GM18502 (cell line): ENCODE measurements at regions not wholly inside any gene's neighbourhood (a gene's known extent, or its start where the extent isn't known, plus 50 kb on each side); places are given as distances from the start of the nearest gene placed in this dataset.

Experiments used
- ATAC-seq: cut with Tn5 transposase; IDR thresholded peaks from one replicate; pipeline ENCODE4 v1.9.1; 2021; ENCODE audit warnings: mild to moderate bottlenecking; ENCODE audit not compliant: unreplicated experiment, poor library complexity

DNA sequence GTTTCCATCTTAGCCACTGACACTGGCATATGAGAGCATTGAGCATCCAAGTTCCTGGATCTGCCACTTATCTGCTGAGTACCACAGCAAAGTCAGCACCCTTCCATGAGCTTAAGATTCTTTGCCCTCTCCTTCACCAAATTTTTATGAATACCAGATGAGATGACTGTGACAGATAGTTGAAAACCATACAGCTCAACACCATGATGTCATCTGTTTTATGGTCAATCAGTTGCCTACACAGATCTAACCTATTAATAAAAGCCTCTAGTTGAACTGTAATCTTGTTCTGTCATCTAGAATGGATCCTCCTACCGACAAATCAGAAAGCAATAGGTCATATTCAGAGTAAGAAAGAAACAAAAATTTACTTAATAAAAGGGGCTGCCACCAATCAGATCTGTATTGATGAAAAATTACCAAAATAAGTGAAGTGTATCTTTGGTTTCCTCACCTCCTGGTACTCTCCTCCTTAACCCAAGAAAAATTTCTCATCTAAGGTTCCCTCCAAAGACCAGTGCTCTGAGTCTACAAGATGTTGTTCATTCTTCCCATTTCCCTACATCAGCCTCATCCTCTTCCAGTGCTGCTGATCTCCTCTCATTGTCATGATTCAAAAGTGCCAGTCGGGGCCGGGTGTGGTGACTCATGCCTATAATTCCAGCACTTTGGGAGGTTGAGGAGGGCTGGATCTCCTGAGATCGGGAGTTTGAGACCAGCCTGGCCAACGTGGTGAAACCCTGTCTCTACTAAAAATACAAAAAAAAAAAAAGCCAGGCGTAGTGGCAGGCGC, 138.8 kb upstream of the CTTNBP2NL start:
- no peak for ATAC-seq

DNA sequence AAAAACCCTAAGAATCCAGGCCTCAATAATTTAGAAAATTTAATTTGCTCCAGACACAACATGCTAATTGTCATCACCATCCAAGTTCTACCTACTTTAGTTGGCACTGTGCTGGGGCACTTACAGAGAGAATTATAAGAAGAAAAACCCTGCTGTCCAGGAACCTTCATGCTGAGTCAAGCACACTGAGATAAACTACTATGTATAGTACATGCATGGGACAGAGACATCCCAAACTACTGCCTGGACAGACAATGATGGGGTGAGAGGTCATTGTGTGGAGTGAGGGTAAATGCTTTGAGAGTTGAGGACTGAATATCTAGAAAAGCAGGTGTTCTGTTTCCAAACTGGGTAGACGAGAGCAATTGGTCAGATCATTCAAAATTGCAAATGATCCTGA, 135.3 kb upstream of the CTTNBP2NL start:
- ATAC-seq, result no peak

DNA sequence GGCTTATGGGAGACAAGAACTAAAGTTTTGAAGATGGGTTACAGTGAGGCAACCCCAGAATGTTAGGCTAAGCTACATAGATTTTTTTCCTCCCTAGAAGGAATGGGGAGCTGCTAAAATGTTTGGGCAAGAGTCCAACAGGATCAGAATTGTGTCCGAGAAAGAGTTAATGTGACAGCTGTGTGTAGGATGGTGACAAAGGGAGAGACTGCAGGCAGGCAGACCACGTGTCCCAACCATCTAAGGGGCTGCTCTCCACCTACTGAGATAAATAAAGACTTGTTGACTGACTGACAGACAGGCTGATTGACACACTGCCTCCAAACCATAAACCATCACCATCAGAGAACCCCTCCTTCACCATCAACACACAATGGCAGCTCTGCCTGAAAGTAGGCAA, 133.7 kb upstream of the CTTNBP2NL start:
- ATAC-seq, result no peak

DNA sequence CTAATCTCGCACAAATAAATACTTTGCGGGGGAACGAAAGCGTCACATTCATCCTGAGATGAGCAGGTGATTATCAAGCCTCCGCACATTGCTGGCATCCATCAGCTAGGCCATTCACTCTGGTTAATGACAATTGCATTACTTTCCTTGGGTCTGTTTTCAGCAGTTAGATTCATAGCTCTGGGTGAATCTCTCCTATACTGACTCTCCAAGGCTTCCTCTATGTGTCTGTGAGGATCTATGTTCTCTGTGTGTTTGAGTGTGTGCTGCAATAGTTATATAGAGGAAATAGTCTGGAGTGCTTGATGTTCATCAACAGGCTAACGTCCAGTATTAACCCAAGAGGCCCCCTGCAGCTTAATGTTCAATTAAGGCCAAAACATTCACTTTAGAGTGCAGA, 133.0 kb upstream of the CTTNBP2NL start:
- no peak for ATAC-seq

DNA sequence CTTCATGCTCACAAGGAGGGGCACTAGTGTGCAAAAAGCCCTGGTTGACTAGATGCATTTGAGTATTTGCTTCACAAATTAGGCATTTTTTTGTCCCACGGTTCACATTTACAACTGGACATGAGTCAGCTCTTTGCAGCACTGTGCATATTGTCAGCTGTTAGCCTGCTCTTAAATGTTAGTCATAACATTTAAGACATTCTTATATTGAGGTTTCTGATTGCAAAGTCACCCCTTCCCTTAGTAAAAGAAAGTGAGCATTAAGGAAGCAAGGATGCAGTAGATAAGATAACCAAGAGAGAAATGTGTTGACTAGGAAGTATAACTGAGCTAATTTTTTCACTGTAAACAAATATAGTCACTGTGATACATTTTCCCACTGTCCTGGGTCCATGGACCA, 132.6 kb upstream of the CTTNBP2NL start:
- no peak for ATAC-seq

DNA sequence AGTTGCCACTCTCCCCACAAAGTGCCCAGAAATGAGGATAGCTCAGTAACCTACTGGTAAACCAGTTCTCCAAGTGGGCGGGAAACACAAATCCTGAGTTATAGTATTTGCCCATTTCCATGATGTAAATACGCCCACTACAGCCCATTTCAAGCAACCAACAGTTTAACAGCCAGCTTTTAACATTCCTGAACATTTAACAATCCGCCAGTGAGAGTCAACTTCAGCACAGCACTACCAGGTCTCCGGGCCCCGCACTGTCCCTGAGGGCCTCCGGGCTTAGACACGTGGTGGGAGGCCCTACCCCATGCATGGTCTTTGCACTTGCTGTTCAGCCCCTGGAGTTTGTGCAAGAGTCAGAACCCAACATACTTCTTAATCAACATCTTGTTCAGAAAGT, 132.0 kb upstream of the CTTNBP2NL start:
- no peak for ATAC-seq

DNA sequence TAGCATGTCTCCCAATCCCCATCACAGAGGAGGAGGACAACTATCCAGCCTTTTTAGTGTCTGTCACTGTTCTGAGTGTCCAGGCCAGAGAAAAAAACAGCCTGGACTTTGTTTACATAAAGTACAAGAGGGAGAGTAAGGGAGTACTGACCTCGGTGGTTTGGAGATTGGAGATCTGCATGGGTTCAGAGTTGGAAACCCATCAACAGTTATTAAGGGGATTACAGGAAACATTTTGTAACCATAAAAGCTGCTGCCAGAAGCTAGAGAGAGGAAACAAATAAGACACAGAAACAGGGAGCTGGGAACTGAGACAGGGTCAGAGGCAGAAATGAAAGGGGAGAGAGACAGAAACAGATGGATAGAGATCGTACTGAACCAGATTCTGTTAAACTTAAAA, 131.5 kb upstream of the CTTNBP2NL start:
- no peak for ATAC-seq

DNA sequence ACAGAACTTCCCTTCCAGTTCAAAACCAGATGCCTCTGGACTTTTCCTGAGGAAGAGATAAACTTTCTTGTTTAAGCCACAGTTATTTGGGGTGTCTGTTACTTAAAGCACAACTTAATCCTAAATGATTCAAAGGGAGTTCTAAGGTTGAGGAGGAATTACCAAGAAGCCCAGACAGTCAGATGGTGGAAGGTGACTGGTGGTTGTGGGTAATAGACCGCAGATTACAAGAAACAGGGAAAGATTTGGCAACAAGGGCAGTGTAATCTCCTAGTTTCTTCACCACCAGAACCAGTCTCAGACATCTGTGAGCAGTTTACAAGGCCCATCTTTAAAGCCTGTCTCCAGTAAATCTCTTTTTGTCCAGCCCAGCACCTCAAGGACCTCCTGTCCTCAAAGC, 130.1 kb upstream of the CTTNBP2NL start:
- no peak for ATAC-seq

DNA sequence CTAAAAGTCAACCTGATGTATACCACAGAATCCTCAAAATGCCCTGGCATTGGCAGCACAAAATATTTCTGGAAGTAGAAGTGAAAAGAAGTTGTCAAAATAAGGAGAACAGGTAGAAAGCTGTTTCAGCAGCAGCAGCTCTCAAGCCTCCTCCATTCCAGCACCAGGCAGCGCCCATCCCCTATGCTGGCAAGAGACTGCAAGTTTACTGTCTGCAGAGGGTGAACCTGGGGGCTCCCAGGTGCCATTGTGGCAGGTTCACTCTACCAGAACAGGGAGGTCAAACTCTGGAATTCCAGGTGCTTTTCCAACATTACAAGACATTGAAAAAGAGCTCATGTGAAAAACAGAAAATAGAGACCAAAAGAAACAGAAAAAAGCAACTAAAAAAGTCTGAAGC, 128.8 kb upstream of the CTTNBP2NL start:
- no peak for ATAC-seq

DNA sequence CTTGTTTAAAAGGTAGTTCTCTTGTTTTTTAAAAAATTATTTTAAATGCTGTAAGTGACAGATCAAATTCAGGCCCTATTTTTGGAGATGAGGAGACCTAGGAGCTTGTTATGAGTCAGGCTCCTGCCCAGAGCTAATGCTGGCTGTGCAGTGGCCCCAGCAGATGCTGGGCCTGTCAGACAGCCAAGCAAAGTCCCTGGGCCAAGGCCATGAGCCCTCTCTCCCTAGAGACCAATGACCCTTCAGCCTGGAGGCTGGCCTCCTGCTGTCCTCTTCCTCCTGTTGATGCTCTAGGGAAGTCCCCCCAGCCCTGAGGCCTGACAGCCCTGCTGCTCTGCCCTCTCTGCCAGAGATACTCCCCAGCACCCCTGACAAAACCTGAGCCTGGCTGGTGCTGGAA, 128.1 kb upstream of the CTTNBP2NL start:
- no peak for ATAC-seq

DNA sequence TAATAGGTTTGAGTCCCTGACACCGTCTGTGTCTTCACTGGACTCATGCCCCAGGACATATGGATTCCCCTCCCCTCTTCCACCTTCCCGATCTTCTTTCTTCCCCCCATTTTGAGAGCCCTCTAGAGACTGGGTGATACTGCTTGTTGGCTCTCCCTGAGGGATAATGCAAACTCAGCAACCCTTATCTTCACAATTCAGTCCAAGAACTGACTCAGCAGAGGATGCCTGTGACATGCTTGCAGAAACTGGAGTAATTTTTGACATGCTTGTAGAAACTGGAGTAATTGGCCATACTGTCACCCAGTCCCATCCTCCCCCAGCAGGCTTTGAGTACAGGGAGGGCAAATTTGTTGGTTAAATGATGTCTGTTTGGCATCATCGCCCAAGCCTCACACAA, 127.6 kb upstream of the CTTNBP2NL start:
- no peak for ATAC-seq

DNA sequence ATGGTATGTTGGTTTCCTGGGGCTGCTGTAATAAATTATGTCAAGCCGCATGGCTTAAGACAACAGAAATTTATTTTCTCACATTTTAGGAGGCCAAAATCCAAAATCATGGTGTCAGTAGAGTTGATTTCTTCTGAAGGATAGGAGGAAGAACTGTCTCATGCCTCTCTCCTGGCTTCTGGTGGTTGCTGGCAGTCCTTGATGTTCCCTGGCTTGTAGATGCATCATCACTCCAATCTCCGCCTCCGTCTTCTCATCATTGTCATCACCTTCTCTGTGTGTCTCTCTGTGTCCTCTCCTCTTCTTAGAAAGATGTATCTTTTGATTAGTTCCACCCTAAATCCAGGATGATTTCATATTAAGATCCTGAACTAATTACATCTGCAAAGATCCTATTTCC, 124.7 kb upstream of the CTTNBP2NL start:
- no peak for ATAC-seq

DNA sequence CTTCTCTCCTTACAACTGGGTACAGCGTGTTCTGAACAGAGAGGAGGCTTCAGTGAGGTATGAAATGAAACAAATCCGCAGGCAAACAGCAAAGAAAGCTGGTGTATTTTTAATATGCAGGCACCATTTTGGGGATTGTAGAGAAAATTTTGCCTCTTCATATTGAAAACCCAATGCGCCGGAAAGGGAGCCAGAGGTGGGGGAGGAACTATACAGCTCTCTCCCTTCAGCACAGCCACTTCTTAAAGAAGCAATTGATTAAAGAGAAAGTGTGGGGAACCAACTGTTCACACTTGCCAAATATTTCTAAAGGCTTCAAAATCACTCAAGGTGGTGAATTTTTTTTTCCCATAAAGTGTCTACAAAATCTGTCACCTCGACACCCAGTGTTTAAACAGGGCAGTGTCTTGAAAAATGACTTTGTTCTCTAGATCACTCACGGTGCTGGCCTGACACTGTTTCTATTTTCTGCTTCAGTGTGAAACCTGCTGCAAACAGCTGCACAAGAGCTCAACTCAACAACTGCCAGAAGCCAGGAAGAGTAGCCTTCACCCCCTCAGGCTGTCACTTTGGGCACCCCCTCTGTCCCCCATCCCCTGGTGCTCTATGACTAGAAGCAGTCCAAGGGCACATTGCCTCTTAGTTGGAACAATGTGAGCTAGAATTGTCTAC, 123.8 kb upstream of the CTTNBP2NL start:
- ATAC-seq, result no peak

DNA sequence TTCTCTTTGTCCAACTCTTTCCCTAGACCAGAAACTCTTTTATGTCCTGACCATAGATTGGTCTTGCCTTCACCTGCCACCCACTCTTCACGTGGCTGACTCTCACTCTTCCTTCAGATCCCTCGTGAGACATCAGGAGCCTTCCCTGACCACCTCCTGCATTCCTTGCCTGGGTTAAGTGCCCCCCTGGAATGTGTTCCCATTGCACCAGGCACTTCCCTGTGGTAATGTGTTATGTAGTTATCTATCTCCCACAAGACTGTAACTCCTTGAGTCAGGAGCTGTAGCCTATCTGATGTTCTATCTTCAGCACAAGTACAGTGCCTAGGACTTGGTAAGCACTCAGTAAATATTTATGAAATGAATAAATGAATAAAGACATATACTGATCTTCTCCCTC, 111.2 kb upstream of the CTTNBP2NL start:
- ATAC-seq, result no peak

DNA sequence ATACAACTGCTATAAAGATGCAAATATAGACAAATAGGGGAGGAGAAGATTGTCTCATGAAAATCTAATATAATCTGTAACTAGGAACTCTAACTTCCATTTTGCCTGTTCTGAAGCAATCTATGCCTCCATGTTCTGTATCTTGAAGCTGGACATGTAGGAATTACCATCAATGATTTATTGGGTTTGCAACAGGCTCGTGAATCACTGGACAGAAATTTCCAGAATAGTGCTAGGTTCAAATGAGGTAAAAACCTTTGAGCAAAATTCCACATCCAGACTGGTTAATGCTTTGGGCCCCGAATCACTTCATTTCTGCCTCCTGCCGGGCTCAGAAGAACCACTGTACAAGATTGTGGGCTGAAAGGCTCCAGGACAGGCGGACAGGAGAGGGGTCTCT, 110.7 kb upstream of the CTTNBP2NL start:
- ATAC-seq, result no peak

DNA sequence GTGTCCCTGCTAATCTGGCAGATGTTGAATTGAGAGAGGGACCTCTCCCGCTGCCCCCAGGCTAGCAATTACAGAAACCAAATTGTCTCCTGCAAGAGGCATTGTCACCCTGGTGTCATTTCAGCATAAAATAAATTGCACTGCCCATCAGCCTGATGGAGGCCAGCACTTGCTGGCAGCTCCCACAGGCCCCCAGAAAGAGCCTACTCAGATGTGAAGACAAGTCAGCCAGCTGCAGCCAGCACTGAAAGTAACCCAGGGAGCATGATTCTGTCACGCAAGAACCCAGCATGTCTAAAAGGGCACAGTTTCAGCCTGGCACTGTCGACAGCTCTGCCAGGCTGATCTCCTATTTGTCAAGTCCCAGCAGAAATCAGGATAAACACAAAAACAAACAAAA, 110.3 kb upstream of the CTTNBP2NL start:
- ATAC-seq, result no peak

DNA sequence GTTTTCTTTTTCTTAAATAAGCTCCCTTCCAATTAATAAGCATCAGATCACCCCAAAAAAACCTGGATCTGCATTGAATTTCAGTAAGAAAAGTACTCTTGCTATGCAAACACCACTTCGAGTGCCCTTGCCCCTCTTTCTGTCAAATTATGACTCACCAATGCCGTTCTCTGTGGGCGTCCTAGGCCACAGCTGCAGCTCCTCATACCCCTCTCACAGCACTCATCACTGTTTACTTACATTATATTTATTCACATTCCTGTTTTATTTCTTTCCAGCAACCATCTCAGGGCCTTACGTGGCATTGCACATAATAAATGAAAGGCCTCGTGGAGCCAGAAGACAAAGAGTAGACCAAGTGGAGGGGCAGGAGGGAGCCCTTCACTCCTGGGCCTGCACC, 99.1 kb upstream of the CTTNBP2NL start:
- no peak for ATAC-seq

DNA sequence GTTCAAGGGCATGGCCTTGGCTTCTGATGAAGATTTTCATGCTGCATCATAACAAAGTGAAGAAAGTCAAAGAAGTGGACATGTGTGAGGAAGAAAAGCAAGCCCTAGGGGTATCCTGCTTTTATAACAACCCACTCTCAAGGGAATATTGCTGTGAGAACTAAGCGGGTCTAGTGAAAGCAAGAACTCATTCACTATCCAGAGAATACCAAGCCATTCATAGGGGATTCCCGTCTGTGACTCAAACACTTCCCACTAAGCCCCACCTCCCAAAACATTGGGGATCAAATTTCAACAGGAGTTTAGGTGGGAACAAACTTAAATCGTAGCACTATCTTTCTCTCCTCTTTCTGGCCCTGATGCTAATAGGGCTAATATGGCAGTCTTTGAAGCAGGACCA, 98.5 kb upstream of the CTTNBP2NL start:
- no peak for ATAC-seq

DNA sequence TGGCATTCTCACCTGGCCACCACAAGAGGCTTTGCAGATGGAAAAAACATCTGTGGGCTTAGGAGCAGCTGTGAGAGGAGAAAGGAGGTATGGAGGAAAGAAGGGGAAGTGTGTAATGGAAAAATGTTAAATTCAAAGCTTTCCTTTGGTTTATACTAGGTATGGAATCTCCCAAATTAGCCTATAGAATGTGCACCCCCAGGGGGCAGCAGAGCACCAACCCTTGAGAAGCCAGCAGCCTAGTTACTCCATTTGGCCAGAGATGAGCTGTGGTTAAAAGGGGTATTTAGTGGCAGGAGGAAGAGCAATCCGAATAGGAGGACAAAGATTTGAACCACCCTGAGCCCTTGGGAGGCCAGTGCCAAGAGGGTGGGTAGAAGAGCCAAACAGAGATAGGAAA, 97.5 kb upstream of the CTTNBP2NL start:
- ATAC-seq, result no peak

DNA sequence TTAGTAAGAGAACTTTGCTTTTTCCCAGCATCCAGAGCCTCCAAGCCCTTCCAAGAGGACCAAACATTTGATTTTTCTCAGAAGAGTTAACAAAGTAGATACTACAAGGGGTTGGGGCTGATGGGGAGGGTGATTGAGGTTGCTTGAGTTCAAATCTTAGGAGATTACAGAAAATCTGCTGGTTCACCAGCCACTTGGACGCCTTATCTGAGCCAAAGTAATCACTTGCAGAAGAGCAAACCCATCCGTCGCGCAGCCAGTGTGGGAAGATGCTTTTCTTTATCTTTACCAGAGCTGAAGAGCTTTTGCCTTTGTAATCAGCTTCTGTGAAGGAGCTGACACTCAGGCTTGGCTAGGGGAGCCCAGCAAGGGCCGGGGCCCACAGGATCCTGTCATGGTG, 91.9 kb upstream of the CTTNBP2NL start:
- no peak for ATAC-seq

DNA sequence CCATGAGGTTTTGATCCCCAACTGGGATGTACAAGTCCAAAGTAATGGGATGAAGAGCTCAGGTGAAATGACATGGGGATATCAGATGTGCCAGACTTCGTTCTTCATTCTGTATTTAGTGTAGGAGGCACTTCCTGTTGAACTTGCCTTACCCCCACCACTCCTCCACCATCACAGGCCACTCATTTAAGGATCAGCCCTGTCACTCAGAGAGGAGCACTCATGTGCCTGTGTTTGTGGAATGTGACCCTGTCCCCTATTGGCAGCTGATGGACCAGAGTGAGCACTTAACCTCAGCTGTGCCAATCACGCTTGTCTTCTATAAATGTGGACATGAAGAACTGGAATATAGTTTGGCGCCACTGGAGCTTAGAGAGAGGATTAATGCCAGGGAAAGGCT, 91.4 kb upstream of the CTTNBP2NL start:
- no peak for ATAC-seq

DNA sequence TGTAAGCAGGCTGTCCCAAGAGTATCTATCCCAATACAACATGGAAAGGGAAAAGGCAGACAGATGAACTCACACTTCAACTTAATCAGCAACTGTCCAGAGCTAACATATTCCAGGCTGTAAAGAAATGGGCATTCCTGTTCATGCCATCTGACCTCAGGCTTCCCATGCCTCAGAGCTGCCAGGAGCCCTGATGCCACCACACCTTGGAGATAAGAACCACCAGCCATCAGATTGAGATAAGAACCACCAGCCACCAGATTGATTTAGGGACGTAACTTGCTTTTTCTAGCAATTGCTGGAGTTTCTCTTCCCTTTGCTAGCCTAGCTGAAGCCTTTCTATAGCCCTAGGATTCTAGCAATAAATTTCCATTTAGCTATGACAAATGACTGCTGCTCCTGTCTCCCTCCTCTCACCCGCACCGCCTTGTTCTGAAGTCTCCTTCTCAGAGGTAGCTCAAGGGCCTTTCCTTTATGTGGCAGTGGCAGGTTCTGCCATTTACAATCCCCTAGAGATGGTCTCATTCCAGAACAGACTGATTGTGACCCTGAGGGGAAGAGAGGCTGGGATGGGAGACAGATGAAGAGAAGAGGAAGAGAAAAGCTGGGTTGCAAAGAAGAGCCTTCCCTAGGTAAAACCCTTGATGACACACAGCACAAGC, 88.0 kb upstream of the CTTNBP2NL start:
- ATAC-seq, result no peak
